ENCODE measurements at regions not wholly inside any gene's neighbourhood (a gene's known extent, or its start where the extent isn't known, plus 50 kb on each side); places are given as distances from the start of the nearest gene placed in this dataset.
A peak's percentile ranks its signal among the peaks of the same experiment; 100 is the strongest.

GRCh38 chr2:12207491-12207890 lies 461.1 kb downstream of the LPIN1 start:
- Histone ChIP-seq H3K4me3 (ENCODE audit: low read depth, low read length) (no peak overlapping the region), H3K36me3 (ENCODE audit: control insufficient read depth, insufficient read depth, low read length) (no peaks in the 10 kb centered on the region), H3K27me3 (ENCODE audit: control insufficient read depth, insufficient read depth, low read length) (no peaks in the 10 kb centered on the region)
- TF ChIP-seq CTCF (IDR thresholded peaks at IDR 0.05; ENCODE audit: insufficient read depth, low read length, poor library complexity, severe bottlenecking), result no peak
- no peak for DNase-seq (ENCODE audit: low read depth)

GRCh38 chr2:12210016-12210933 lies 463.8 kb downstream of the LPIN1 start:
- no peaks in the 10 kb centered on the region for H3K27me3 ChIP-seq (ENCODE audit: control insufficient read depth, insufficient read depth, low read length)
- TF ChIP-seq CTCF (IDR thresholded peaks at IDR 0.05; ENCODE audit: insufficient read depth, low read length, poor library complexity, severe bottlenecking), result no peak
- H3K36me3 ChIP-seq (ENCODE audit: control insufficient read depth, insufficient read depth, low read length), result no peaks in the 10 kb centered on the region
- H3K4me3 ChIP-seq (ENCODE audit: low read depth, low read length), result no peak overlapping the region
- no peak for DNase-seq (ENCODE audit: low read depth)

- no peak for DNase-seq (ENCODE audit: low read depth)
- H3K36me3 ChIP-seq (ENCODE audit: control insufficient read depth, insufficient read depth, low read length), result no peaks in the 10 kb centered on the region
- H3K4me3 ChIP-seq (ENCODE audit: low read depth, low read length), result no peak overlapping the region
- H3K27me3 ChIP-seq (ENCODE audit: control insufficient read depth, insufficient read depth, low read length), result no peaks in the 10 kb centered on the region
- no peak for TF ChIP-seq CTCF (IDR thresholded peaks at IDR 0.05; ENCODE audit: insufficient read depth, low read length, poor library complexity, severe bottlenecking)
Measured at GRCh38 chr2:12211326-12212175, 465.1 kb downstream of the LPIN1 start.

- DNase-seq (ENCODE audit: low read depth), result peak; percentile 1
- Histone ChIP-seq H3K27me3 (ENCODE audit: control insufficient read depth, insufficient read depth, low read length) (no peaks in the 10 kb centered on the region), H3K36me3 (ENCODE audit: control insufficient read depth, insufficient read depth, low read length) (no peaks in the 10 kb centered on the region), H3K4me3 (ENCODE audit: low read depth, low read length) (no peak overlapping the region)
- TF ChIP-seq CTCF (IDR thresholded peaks at IDR 0.05; ENCODE audit: insufficient read depth, low read length, poor library complexity, severe bottlenecking), result no peak
Measured at GRCh38 chr2:12212841-12213597, 466.6 kb downstream of the LPIN1 start.

- DNase-seq (ENCODE audit: low read depth), result no peak
- no peak overlapping the region for H3K4me3 ChIP-seq (ENCODE audit: low read depth, low read length)
- H3K36me3 ChIP-seq (ENCODE audit: control insufficient read depth, insufficient read depth, low read length), result no peaks in the 10 kb centered on the region
- H3K27me3 ChIP-seq (ENCODE audit: control insufficient read depth, insufficient read depth, low read length), result no peaks in the 10 kb centered on the region
- TF ChIP-seq CTCF (IDR thresholded peaks at IDR 0.05; ENCODE audit: insufficient read depth, low read length, poor library complexity, severe bottlenecking), result no peak
Measured at GRCh38 chr2:12217175-12217574, 470.7 kb downstream of the LPIN1 start.
